Islet precursor cell (in vitro differentiated cells): ENCODE measurements at regions not wholly inside any gene's neighbourhood (a gene's known extent, or its start where the extent isn't known, plus 50 kb on each side); places are given as distances from the start of the nearest gene placed in this dataset.

Source experiments
- DNase-seq: peaks from one replicate; pipeline ENCODE4 v3.0.0-alpha.2; 2018

DNA sequence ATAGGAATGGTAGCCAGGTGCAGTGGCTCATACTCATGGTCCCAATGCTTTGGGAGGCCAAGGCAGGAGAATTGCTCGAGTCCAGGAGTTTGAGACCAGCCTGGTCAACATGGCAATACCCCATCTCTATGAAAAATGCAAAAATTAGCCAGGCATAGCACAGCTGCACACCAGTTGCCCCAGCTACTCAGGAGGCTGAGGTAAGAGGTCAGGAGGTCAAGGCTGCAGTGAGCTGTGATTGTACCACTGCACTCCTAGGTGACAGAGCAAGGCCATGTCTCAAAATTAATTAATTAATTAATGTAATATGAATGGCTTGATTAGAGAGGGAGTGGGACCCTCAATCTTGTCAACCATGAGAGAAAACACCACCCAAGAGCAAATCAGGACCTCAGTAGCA lies 198.7 kb upstream of the DUSP10 start:
- DNase-seq: no peak

DNA sequence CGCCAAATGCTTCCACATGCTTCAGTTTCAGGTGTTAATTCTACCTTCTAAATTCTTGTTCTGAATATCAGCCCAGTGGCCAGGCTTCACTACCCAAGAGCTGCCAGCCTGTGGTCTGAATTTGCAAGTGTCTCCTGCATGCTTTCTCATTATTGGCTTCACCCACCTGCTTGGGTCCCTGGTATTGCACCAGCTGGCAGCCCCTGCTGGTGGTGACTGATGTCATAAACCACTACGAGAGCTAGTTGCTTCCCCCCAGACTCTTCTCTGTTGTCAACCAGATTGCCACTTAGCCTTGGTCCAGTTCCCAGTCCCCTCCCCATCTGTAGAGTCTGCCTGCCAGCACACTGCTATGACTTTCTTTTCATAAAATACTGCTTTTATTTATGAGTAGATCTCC lies 197.7 kb upstream of the DUSP10 start:
- DNase-seq: no peak

DNA sequence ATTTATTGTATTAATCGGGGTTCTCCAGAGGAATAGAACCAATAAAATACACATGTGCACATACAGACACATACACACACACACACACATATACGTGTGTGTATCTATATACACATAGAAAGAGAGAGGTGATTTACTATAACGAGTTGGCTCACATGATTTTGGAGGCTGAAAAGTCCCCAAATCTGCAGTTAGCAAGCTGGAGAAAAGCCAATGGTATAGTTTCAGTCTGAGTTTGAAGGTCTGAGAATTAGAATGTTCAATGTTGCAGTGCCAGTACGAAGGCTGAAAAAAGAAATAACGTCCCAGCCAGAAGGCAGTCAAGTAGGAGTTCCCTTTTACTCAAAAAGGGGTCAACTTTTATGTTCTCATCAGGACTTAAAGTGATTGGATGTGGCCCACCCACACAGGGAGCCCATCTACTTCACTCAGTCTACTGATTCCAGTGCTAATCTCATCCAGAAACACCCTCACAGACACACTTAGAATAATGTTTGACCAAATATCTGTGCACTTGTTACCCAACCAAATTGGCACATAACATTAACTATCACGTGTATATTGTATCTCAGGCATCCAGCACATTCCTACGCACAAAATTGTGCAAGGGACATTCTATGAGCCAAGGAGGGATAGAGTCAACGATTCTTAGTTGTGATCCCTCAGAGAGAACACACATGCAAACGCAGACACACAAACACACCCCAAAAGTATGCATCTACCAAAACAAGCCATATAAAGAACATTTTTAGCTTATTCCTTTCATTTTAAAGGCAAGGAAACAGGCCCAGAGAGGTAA lies 195.5 kb upstream of the DUSP10 start:
- DNase-seq: no peak

DNA sequence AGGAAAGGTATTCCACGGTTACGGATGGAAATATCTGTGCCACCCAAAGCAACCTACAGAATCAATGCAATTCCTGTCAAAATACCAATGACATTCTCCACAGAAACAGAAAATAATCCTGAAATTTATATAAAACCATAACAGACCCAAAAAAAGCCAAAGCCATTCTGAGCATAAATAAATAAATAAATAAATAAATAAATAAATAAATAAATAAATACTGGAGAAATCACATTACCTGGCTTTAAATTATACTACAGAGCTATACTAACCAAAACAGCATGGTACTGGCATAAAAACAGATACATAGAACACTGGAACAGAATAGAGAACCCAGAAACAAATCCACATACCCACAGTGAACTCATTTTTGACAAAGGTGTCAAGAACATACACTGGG lies 191.9 kb upstream of the DUSP10 start:
- no peak for DNase-seq

DNA sequence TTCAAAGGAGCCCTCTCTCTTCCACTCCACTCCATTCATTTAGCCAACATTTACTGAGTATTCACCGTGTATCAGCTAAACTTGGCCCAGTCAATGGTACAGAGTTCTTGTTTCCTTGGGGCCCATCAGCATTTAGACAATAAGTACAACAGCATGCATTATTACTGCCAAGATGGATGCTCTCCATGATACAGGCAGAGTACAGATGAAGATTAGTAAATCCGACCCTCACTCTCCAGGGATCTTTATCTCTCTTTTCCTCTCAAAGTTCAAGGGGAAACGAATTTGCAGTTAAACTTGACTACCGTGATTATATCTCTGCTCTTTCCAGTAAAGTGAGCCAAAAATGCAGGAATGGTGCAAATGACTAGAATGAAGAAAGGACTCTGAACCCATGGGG lies 184.6 kb upstream of the DUSP10 start:
- DNase-seq: no peak

DNA sequence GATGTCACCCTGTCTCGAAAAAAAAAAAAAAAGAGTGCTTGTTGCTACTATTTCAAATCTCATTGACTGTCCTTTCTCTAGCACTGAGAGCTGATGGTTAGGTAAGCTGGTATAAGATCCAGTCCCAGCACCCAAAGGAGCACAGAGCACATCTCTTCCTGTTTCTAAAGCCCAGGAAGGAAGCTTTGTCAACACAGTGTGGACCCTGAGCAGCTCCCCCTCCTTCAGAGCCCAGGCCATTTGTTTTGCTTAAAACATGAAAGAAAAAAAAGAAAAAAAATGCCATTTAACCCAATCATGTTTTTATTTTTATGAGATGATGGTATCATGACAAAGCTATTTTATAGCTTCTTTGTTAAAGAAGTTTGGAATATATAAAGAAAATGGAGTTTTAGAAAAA lies 184.1 kb upstream of the DUSP10 start:
- DNase-seq: no peak

DNA sequence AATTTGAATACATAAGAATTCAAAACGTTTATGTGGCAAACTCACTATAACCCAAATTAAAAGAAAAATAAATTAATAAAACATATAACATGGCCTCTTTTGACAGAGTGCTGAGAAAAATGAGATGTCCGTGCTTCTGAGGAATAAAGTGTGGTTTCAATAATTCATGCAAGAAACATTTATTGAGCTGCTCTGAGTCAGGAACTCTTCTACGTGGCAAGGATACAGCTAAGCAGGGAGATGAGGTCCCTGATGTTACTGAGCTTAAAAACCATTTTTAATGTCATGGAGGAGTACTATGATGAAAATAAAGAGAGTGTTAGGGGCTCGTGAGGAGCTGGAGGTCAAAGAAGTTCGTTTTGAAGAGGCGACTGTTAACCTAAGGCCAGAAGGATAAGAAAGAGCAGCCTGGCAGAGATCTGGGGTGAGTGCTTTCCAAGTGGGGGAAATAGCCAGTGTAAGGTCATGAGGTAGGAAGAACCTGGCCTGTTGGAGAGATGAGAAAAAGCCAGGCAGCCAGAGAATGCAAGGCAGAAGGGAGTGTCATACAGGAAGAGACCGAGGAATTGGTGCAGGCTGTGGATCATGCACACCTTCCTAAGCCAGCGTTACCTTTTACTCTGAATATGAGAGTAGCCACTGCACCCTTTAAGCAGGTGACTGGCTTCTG lies 182.2 kb upstream of the DUSP10 start:
- no peak for DNase-seq

DNA sequence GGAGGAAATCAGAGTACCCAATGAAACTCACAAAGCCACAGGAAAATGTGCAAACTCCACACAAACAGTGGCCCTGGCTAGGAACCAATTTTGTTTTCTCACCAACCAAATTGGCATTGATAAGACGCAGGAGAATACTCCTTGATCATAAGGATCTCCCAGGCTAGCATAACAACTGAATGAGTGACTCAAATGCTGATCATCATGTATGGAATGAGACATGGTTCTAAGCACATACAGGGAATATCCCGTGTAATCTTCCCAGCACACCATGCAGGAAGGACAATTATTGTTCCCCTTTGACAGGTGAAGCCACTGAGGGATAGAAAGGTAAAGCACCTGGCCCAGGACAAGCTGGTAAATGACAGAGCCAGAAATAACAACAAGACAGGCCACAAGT lies 180.0 kb upstream of the DUSP10 start:
- no peak for DNase-seq

DNA sequence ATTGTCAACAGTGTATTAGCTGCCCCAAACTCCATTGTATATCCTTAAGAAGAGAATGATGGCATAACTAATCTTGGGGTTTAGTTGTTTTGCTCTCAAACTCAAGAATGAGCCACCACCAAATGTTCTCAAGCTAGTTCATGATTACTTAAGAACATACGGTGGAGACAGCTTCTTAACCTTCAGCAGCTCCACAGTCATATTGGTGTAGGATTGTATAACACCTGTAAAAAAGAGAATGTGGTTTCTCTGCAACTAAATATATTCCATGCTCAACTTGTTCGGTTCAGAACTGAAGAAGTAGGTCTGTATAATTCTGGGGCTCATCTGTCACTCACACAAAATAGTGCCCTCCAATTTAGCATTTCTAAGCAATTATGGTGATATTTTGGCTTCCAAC lies 177.9 kb upstream of the DUSP10 start:
- DNase-seq: no peak

DNA sequence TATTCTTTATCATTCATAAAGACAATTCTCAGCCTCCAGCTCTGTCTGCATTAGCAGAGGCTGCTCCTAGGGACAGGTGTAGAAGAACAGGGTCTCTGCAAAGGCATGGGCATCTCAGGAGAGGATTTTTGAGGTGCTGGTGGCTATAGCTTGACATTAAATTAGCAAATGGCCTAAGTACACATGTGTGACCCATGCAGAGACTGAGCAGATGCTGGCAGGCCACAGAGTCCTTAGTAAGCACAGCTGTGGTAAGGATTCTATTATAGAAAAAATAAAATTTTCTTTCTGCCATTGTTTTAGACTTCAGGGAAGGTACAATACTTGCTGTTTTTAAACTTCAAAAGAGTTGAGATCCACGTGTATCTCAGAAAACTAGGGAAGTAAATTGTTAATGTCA lies 177.5 kb upstream of the DUSP10 start:
- no peak for DNase-seq

DNA sequence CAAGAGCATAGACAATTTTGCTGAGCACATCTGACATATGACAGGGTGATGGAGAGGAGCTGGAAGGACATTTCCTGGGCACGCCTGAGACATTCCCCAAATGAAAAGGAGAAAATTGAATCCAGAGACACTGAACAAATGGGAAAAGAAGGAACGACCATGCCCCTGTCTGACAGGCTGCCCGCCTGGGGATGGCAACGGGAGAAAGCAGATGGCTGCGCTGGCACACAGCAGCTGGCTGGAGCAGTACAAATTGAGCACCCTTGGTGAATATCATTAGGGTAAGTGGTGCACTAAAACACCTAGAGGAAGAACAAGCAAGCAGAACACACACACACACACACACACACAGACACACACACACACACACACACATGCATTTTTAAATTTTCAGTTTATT lies 174.3 kb upstream of the DUSP10 start:
- DNase-seq: no peak

DNA sequence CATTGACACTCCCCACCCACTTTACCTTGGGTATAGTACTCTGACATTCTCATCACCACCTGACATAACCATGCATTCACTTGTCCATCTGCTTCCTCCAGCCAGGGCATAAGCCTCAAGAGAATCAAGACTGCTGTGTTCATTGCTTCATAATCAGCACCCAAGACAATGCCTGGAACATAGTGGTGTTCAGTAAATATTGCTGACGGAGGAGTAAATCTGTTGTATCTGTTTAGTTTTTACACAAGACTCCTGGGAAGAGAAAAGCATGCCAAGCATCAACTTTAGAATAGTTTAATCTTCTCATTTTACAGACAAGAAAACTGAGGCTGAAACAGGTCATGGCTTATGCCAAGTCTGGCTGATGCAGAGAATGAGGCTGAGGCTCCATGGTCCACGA lies 173.9 kb upstream of the DUSP10 start:
- DNase-seq: no peak

DNA sequence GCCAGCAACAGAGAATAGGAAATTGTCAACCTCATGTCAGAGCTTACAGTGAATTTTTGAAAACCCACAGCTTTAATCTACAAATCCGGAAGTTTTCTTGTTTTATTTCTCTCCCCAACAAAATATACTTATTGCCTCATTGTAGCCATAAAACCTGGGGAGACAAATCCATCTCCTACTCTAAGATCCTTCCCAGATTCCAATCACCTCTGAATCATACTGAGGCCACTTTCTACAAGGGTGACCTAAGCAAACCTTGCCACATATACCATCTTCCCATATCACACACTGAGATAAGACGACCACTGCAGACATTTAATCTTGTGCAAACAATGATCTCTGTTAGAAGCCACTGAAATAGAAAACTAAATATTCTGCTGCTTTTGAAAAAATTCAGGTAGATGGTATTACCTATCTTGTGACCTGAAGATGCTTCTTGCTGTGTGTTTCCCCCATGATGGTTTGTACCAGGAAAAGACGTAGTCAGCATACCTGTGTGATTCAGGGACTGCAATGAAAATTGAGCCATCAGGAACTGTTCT lies 171.5 kb upstream of the DUSP10 start:
- DNase-seq: no peak

DNA sequence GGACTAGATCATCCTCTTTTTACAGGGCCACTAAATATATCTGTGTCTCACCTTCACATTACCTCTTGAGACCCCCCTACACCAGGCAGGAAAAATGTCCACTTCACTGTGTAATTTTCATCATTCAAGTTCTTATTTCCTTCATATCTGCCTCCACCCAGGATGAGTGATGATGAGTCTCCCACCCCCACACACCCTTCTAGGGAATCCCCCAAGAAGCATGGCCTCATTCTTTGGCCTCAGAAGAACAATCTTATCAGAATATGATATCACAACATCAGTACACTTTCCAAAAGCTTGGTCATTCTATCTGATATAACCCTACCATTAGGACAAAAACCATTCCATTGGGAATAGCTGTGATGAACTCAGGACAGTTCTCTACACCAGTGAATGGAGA lies 170.3 kb upstream of the DUSP10 start:
- DNase-seq: no peak

DNA sequence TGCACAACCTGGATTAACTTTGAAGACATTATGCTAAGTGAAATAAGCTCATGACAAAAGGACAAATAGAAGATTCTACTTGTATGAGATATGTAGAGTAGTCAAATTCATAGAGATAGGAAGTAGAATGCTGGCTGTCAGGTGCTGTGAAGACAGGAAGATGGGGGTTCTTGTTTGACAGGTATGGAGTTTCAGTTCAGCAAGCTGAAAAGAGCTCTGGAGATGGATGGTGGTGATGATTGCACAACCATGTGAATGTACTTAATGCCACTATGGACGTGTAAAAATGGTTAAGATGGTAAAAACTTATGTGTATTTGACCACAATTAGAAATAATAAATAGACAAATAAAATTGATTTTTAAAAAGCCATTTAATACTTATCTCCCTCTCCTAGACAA lies 169.8 kb upstream of the DUSP10 start:
- DNase-seq: no peak

DNA sequence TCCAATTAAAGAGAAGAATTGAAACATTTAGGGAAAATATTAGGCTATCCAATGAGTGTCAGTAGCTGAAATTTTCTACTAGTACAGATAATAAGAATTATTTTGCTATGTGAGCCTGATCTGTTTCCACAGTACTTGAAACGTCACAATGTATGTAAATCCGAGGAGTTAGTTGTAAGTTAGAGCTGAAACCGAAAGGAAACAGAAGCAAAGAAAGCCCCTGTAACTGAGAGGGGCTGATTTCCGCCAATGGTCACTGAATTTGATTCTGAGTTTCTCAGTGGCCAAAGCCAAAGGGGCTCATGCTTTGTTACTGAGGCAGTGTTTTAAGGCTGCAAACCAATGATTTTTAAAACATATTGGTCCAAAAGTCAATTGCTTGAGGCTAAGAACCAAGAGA lies 168.3 kb upstream of the DUSP10 start:
- DNase-seq: no peak

DNA sequence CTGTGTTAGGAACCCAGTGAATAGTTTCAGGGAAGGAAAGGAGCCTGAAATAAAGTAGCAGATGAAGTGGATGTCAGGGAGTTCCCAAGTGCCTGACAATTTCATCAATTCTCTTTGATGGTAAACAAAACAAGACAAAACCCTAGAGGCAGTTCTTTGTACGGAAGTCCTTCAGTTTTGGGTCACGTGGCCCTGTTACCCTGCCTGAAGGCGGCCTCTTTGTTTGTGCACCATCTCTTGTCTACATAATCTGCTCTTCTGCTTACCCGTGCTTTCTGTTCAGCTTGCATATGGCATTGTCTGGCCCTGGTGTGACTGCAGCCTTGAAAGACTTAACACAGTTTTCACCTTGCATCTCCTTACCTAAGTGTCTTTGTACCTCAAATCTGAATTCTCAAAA lies 166.7 kb upstream of the DUSP10 start:
- DNase-seq: no peak

DNA sequence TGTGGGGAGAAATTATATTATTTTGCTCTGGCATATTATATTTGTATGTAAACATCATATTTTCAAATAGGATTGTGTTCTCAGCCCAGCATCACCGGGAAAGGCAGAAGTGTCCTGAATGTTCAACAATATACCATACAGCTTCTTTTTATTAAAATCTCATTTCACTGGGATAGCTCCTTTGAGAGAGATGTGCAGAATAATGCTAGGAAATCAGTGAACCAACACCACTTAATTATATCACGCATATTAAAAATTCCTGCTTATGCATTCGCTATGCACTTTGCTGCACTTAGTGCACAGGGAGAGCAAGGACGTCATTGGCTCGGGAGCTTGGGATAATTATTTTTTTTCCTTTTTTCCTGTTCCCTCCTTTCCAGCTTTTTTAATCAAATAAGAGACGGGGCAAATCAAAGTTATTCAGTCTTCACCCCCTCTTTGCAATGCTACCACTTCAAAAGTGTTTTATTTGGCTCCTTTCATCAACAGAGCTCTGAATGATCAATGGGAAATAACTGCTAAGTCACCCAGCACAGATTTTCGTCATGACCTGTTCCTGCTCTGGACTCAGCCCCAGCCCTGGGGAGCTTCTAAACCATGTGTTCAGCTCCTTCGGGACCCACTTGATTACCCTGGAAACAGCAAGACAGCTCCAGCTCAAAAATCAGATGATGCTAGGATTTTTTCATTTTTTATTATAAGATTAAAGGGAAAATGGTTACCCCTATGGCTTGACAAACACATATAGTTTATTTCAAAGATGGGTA lies 165.5 kb upstream of the DUSP10 start:
- DNase-seq: no peak

DNA sequence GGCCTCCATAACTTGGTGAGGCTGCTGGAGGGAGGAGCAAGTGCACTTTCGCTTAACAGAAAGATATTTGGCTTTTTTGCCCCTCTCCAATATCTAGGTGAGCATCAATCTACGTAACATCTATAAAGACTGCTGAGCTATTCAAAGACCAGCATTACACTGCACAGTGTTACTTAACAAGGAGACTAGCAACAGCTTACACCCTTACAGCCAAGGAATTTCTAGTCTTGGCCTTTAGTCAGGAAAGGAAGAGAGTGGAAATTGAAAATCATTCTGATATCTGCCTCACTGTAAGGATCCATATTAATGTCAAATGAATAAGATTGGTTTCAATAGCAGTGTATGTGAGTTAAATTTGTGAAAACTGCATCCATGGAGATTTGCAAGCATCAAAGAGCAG lies 163.9 kb upstream of the DUSP10 start:
- no peak for DNase-seq

DNA sequence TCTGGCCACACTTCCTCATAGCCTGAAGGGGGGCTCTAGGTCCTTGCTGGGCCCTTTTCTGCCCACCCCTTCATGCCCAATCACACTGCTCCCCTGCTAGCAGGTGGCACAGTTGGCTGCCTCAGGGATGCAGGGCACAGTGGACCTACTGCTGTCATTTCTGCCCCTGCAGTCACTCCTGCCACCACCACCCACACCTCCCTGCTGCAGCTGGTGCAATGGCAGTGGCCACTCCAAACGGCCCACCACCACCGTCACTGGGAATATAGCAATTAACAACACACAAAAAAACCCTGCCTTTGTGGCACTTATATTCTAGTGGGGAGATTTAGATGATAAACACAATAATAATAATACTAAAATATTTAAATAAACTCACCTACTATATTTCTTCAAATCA lies 162.4 kb upstream of the DUSP10 start:
- DNase-seq: no peak

DNA sequence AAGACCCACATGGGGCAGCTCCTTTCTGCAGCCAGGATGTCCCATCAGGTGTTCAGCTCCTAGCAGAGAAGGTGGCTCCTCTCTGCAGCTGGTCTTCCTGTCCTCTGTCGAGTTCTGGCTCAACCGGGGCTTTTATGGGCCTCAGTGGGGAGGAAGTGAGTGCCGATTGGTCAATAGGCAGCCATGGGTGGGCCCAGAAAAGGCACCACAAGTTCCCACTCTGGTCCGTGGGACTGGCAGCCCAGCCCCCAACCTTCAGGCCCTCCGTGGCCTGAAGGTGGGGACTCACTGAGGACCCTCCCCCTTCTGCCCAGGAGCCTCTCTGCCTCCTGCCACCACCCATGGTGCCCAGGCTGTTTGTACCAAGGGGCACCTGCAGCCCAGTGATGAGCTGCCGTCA lies 161.7 kb upstream of the DUSP10 start:
- no peak for DNase-seq

DNA sequence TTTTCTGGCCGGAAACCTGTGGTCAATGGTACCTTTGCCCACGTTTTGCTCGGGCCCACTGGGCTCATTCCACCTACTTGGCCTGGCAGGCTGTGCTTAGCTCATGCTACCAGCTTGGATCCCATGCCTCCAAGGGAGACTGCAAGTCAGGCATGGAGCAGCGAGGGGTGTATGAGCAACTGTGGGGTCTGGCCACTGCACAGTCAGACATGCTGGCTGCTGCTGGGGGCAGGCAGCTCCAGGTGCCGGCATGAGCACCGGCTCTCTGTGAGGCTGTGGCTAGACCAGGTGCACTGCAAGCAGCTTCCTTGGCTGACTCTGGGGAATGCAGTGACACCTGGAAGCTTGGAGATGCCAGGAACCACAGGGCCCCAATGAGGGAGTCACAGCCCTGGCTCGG lies 161.1 kb upstream of the DUSP10 start:
- no peak for DNase-seq

DNA sequence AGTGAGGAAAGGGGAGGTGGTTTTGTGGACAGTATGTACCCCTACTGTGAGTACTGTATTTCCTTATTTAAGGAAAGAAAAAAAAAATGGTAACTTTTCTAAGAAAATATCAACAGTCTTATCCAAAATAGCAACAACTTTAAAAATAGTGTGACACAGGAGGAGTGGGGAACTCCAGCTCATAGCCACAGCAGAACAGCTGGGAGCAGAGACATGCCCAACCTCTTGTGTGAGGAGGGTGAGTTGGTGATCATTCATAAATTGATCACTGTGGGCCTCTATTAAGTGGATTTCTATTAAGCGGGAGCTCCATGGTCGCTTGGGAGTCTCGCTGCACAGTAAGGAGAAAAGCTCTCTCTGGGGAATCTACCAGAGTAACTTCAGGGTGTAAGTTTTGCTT lies 158.8 kb upstream of the DUSP10 start:
- DNase-seq: no peak

DNA sequence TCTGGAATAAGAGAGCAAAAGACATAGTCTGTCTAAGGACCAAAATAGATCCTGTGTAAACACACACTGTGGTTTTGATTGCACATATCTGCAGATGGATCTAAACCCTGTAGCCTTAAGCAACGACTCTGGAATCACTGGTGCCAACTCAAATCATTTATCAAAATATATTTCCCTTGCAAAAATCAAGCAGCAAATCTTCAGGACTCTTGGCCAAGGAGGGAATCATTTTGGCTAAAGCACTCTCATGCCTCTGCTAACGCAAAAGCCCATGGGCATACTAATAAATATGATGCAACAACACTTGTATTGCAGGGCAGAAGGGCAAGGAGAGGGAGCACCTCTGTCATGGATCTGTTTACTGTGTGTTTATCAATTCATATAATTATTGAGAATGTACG lies 155.4 kb upstream of the DUSP10 start:
- DNase-seq: no peak
